ENCODE measurements at regions not wholly inside any gene's neighbourhood (a gene's known extent, or its start where the extent isn't known, plus 50 kb on each side); places are given as distances from the start of the nearest gene placed in this dataset.
"Not testable (repeated sequence)": the region's sequence is repeated elsewhere in the genome, so short reads cannot be mapped to it uniquely, and the experiment has no call there.

DNA sequence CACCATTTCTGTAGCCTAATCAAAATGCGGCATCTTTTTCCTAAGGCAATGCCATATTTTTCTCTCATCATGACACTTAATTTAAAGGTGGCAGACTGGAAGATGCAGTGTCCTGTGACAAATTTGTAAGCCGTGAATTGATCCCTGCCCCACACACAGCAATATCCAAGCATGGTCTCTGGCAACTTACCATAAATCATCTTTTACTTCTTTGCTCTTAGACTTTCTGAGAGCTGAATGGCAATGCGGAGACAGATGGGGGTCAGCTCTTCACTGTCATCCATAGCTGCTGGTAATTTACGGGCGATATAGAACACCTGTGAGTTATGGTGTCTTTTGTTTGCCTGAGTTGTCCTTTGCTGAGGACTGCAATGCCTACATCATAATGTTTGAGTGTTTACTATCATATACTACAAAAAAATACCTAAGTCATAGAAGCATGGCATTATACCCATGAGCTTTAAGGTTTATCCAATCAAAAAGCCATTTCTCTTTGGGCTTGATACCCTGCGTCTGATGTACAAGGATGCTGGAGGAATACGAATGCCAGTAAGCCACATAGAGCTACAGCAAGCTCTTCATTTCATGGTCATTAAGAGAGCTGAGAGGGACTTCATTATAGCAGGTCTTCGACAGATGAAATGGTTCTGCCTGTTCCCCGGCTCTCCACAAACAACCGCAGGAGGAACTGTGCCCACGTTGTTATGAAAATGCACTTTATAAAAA lies 148.1 kb downstream of the TRIML1 start:
- DNase-seq (ENCODE audit: low spot score) = no peak

DNA sequence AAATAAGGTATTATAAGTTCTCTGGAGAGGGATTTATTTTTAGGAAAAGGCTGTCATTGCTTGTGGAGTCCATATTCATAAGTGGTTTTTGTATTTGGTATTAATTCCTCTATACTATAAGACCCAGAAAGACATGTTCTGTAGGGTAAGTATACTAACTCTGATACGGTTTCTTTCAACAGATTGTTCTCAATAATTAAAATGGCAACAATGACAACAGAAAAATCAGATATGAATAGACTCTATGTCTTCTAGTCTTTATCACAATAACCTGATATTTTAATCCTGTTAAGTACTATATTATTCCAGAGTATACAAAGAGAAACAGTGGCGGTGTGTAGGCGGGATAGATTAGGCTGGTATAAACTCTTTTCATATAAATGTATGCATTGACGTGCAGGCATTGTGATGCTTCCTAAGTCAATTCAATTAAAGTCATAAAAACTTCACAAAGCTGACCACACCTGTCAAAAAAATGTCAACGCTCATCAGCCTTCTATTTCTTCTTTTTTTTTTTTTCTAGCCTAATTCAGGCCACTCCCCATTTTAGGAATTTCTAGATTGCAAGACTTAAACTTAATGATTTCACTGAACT lies 150.4 kb downstream of the TRIML1 start:
- no peak for DNase-seq (ENCODE audit: low spot score)

DNA sequence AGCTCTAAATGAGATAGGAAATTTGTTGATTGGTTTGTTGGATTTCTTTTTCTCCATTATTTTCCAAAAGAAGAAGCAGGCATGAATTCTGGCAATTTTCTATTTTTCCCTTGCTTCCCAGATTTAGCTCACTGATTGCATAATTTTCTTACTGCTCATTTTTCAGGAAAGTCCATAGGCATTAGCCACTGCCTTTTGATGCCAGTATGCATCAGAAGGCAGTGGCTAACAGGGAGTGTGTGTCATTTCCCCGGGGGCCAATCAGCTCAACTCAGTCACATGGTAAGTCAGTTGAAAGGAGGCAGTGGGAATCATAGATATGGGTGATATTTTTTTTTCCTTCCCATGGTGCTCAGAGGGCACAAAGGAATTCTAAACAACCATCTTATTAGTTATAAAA lies 156.7 kb downstream of the TRIML1 start:
- DNase-seq (ENCODE audit: low spot score) = no peak

DNA sequence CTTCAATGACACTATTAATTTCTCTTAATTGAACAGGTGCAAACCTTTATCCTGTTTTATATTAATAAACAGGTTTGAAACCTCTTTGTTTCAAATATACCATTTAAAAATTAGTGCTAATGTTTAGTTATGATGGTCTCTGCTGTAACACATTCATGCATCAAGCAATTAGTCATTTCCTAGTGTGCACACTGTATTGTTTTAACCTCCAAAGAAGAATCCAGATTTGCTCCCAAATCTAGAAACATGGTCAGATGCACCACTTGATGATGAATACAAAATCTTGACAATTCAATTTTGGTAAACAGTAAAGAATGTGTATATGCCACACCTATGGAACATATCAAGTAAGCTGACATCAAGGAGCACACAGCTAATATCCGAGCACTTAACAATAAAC lies 157.1 kb downstream of the TRIML1 start:
- no peak for DNase-seq (ENCODE audit: low spot score)

DNA sequence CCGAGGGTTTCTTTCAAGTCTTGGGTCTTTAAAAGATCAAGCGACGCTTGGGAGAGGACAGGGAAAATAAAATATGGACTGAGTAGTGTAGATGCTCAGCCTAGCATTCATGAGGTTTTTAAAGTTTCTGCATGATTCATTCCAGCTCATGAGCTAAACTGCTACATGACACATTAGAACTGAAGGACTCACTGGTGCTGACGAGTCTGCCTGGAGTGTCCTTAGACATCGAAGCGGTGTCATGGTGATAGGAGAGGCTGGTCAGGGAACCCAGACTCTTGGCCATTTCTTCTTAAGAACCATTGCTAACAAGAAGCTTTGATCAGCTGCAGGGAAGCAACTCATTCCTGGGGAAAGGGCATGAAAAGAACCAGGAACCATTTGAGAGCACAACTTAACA lies 158.6 kb downstream of the TRIML1 start:
- DNase-seq (ENCODE audit: low spot score) = no peak

DNA sequence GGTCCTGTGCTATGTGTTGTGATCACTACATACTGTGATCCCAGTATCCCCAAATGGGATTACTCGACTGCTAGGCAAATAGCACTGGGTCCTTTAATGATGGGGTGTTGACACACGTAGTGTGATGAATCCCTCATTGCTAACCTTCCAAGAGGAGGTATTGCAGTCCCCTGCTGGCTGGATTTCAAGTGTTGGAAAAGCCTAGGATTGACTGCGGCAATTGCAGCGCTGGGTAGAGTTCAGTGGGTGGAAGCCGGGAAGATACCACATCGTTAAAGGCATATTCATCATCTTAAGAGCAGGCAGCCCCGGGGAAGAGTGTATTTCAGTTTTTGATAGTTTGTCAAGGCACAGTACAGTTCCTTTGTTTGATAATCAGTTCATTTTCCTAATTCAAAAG lies 159.9 kb downstream of the TRIML1 start:
- no peak for DNase-seq (ENCODE audit: low spot score)

- DNase-seq (ENCODE audit: low spot score) = no peak
These were observed 161.1 kb downstream of the TRIML1 start for GRCh38 chr4:188300385-188300784.

DNA sequence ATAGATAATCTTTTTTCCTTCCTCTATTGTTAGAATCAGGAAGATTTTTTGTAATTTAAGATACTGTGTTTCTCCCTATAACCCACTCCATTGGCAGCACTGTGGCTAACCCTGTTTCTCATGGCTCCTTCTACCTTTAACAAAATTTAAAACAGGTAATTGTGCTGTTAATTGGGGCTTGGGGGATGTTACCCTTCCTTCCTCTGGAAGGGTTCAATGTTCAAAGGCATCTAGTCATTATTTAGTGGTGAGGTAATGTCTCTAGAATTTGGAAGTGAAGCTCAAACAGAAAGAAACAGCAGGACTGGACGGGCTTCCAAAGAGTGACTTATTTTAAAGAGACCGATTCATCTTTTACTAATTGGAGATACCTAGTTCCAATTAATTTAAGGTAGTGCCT lies 166.4 kb downstream of the TRIML1 start:
- DNase-seq (ENCODE audit: low spot score) = no peak

GRCh38 chr4:188307591-188307990 lies 168.3 kb downstream of the TRIML1 start:
- no peak for DNase-seq (ENCODE audit: low spot score)

DNA sequence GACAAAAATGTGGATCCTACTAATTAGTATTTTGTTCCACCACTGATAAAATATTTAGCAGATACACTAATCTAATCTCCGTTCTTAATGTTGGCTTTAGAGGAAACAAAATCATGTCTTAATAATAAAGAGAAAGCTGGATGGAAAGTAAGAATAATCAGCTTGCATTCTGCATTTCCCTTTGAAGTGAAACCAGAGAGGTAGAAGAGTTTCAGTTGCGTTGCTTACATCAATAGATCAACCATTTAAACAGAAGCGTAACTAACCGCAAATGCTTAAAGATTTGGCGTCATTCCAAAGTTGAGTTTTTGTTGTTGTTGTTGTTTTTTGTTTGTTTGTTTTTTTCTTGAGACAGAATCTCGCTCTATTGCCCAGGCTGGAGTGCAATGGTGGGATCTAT lies 168.9 kb downstream of the TRIML1 start:
- DNase-seq (ENCODE audit: low spot score) = no peak

DNA sequence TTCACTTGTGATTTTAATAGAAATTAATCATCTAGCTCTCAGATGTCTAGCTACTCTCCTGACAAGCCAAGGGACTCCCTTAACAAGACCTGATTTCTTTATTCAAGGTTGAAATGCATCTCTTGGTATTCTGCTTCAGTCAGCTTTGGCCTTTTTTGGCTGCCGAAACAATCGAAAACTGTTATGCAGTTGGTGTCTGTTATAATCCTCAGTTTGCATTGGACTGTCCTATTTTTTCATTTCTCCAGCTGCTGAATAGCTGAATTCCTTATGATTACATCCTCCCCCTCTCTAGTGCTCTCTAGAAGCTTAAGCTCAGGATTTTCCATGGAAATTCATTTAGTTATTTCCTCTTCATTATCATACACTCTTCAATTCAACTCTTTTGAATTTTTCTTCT lies 177.2 kb downstream of the TRIML1 start:
- DNase-seq (ENCODE audit: low spot score) = no peak

GRCh38 chr4:188328966-188329365 lies 189.7 kb downstream of the TRIML1 start:
- no peak for DNase-seq (ENCODE audit: low spot score)

GRCh38 chr4:188329521-188329920 lies 190.3 kb downstream of the TRIML1 start:
- no peak for DNase-seq (ENCODE audit: low spot score)

DNA sequence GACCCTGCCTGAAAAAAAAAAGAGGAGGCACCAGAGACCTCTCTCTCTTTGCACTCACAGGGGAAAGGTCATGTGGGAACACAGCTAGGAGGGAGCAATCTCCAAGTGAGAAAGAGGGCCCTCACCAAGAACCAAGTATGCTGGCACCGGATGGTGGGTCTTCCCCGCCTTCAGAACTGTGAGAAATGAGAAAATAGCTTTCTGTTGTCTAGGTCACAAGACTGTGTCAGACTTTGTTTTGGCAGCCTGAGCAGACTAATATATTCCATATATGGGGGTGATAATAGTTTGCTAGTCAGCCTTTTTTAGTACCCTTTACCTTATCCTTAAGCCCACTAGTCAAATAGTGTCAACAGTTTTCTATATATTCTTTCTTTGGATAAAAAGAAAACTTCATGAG lies 193.0 kb downstream of the TRIML1 start:
- DNase-seq (ENCODE audit: low spot score) = no peak

DNA sequence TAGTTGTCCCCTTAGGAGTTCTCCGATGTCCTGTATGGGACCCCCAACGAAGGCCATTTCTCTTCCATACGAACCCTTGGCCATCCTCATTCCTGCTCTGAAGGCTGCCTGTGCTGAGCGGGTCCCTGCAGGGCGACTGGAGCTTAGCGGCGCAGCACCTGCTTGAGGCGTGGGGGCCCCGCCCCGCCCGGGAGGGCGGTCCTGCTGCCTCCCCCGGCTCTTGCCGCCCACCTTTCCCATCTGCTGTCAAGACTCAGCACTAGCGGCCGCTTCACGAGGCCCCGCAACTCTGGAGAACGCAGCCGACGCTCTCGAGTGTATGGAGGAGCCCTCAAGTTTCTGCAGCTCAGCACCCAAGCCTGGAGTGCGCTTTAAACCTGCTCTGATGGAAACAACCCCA lies 197.7 kb downstream of the TRIML1 start:
- DNase-seq (ENCODE audit: low spot score) = no peak

GRCh38 chr4:188341428-188341827 lies 202.2 kb downstream of the TRIML1 start:
- DNase-seq (ENCODE audit: low spot score) = no peak

DNA sequence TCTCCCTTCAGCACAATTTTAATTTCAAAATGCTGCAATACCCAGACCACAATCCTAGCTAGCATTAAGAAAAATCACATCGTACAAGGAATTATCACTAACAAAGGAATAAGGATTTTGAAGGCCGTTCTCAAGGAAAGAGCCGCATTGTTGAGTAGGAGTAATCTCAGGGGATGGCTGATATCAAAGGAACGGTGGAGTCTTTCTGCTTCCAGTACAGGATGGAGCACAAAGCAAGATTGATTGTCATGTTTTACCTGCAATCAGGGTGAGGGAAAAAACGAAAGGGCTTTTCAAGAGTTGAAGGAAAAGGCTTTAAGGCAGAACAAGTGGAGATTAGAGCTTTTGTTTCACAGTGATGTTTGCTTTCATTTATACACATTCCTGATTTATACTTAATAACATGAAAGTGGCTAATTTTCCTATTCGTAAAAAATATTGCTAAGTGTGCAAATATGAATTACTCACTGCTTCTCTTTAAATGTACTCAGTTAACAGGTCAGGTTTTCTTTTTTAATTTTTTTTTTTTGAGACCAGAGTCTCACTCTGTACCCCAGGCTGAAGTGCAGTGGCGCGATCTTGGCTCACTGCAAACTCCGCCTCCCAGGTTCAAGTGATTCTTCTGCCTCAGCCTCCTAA lies 207.0 kb downstream of the TRIML1 start:
- DNase-seq (ENCODE audit: low spot score) = no peak

DNA sequence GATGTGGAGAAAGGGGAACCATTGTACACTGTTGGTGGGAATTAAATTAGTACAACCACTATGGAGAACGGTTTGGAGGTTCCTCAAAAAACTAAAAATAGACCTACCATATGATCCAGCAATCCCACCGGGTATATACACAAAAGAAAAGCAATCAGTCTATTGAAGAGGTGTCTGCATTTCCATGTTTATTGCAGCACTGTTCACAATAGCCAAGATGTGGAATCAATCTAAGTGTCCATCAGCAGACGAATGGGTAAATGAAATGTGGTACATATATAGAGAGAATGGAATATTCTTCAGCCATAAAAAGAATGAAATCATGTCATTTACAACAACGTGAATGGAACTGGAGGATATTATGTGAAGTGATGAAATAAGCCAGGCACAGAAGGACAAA lies 208.1 kb downstream of the TRIML1 start:
- no peak for DNase-seq (ENCODE audit: low spot score)

DNA sequence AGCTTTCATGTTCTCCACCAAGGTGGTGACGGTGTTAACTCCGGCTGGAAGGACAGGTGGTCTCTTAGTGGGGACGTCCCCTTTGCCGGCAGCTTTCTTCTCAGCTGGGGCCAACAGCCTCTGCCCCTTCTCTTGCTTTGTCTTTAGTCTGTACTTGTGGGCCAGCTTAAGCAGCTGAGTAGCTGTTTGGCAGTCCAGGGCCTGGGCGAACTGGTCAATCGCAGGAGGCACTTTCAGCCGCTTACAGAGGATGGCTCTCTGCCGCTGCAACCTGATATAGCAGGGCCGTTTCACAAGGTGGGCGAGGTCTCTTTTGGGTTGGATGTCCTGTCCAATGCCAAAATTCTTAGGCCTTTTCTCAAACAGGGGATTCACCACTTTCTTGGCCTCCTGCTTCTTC lies 210.3 kb downstream of the TRIML1 start:
- DNase-seq (ENCODE audit: low spot score) = not testable (repeated sequence)

DNA sequence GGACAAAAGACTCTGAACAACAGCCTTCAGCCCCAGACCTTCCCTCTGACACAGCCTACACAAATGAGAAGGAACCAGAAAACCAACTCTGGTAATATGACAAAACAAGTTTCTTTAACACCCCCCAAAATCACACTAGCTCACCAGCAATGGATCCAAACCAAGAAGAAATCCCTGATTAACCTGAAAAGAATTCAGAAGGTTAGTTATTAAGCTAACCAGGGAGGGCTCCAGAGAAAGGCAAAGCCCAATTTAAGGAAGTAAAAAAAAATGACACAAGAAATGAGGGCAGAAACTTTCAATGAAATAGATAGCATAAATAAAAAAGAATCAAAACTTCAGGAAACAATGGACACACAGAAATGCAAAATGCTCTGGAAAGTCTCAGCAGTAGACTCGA lies 224.0 kb downstream of the TRIML1 start:
- DNase-seq (ENCODE audit: low spot score) = no peak

DNA sequence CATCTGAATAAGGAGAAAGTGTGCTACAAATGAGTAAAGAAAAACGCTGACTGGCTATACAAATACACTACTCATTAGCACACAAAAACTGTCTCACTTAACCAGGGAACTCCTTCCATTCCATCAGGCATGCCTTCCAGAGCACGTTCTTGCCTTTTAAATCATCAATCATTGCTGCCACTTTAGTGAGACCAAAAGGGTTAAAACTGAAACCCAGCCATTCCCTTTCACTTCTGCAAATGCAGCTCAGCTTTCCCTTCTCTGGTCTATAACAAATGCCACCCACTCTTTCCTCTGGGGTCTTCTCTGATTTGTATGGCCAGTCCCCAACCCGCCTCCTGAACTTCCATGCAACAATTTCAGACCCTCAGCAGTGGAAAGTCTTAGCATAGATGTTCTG lies 231.5 kb downstream of the TRIML1 start:
- no peak for DNase-seq (ENCODE audit: low spot score)

- no peak for DNase-seq (ENCODE audit: low spot score)
These were observed 232.8 kb downstream of the TRIML1 start for GRCh38 chr4:188372058-188372457.

DNA sequence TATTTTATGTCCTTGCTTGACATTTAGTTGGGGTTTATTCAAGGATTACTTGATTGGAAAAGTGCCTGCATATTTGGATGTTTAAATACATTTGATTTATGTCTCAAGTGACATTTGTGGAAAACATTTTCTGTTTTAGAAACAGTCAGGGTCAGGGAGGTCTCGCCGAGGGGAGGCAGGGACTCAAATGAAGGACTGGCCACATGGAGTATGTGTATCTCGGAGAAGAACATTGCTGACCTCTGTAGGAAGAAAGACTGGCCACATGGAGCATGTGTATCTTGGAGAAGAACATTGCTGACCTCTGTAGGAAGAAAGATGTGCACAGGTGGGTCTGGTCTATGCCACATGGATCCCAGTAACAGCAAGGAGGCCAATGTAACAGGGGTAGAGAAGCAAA lies 233.6 kb downstream of the TRIML1 start:
- no peak for DNase-seq (ENCODE audit: low spot score)

GRCh38 chr4:188374871-188375270 lies 235.6 kb downstream of the TRIML1 start:
- no peak for DNase-seq (ENCODE audit: low spot score)
